ENCODE measurements at regions not wholly inside any gene's neighbourhood (a gene's known extent, or its start where the extent isn't known, plus 50 kb on each side); places are given as distances from the start of the nearest gene placed in this dataset.

DNA sequence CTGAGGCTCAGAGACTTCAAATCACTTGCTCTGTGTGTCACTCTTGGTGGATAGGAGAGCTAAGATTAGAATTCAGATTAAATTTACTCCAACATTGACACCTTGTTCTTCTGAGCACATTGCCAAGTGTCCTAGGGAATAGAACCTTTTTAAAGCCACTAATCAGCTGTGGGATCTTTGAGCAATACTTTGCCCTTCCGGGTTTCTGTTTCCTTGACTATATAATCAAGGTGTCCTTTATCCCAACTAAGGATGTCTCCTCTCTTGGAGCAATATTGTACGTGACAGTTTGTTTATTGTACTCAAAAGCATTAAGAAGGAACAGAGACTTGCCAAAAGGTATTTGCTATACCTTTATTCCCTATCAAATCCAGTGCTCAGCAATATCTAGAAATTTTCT lies 170.9 kb upstream of the CADPS start:
- H3K36me3 ChIP-seq (replicated peaks; ENCODE audit: control insufficient read depth, insufficient read depth, low read length), result no peaks in the 10 kb centered on the region; the same call in 1 of the 2 replicates
- H3K4me3 ChIP-seq (ENCODE audit: insufficient read depth, low read depth, low read length), result no peak overlapping the region
- no peaks in the 10 kb centered on the region for H3K27me3 ChIP-seq (ENCODE audit: control insufficient read depth, insufficient read depth, low read length)
- DNase-seq, result no peak

DNA sequence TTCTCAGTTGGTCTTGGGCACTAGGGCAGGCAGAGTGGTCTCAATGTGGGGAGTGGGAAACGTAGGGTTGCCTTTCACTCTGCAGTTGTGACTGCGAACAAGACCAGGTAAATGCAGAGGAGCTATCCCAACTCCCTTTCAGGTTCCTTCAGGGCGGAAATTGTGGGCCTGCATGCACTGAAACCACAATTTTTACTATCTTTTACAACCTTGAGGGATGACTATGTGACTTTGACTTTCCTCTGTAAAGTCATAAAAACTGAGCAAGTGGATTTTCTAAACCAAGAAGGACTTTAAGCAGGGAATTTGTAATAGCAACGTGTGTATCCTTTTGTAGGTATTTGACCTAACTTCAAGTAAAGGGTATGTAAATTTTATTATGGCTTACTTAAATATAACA lies 171.4 kb upstream of the CADPS start:
- H3K4me3 ChIP-seq (ENCODE audit: insufficient read depth, low read depth, low read length), result no peak overlapping the region
- H3K27me3 ChIP-seq (ENCODE audit: control insufficient read depth, insufficient read depth, low read length), result no peaks in the 10 kb centered on the region
- no peak for DNase-seq
- H3K36me3 ChIP-seq (replicated peaks; ENCODE audit: control insufficient read depth, insufficient read depth, low read length), result no peaks in the 10 kb centered on the region; the same call in 1 of the 2 replicates

DNA sequence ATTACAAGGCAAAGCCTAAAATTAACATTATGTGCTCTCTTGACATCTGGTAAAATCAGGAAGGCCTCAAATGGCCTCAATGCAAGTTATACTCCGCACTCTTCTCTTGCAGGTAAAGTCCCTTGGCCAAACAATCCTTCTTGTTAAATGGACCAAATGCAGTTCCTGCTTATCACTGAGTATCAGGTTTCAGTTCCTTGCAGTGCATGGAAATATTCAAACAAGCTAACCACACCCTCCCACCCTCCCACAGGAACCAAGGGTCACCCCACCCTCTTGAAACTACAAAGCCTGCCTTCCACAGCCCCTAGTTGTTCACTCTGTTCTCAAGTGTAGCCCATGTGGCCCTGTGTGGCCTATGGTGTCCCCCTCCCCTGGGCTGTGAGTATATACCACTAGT lies 171.9 kb upstream of the CADPS start:
- Histone ChIP-seq H3K36me3 (replicated peaks; ENCODE audit: control insufficient read depth, insufficient read depth, low read length) (no peaks in the 10 kb centered on the region; the same call in 1 of the 2 replicates), H3K4me3 (ENCODE audit: insufficient read depth, low read depth, low read length) (no peak overlapping the region)
- no peak for DNase-seq

DNA sequence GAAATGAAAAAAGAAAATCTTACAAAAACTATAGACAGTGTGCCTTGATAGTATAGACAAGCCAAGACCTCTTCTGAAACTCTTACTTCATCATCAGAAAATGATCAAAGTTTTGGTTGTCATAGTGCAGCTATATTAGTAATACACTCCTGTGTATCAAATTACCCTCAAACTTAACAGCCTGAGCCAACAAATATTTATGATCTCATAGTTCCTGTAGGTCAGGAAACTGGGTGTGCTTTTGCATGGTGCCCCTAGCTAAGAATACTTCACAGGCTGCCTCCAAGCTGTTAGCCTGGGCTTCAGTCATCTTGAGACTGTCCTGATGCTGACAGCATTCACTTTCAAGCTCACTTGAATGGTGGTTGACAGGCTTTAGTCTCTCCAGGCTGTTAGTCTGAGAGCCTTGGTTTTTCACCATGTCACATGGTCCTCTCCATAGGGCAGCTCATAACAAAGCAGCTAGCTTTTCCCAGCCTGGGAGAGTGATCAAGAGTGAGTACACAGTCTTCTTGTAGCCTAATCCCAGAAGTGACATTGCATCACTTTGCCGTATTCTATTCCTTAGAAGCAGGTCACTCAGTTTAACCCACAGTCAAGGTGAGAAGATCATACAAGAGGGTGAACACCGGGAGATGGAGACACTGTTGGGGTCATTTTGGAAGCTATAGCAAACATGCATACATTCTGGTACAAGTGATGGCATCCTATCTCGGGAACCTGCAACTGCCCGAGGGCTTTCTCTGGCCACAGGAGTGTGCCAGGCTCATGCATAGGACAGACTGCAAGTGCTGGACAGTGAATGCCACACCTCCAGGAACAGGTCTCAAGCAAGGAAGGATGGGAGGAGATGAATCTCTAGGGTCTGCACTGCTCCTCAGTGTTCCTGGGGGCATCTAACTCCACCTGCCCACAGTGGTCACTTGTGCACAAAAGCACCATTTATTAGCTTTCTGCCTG lies 173.4 kb upstream of the CADPS start:
- H3K4me3 ChIP-seq (ENCODE audit: insufficient read depth, low read depth, low read length), result no peak overlapping the region
- DNase-seq, result no peak
- H3K36me3 ChIP-seq (replicated peaks; ENCODE audit: control insufficient read depth, insufficient read depth, low read length), result no peaks in the 10 kb centered on the region
- H3K27me3 ChIP-seq (ENCODE audit: control insufficient read depth, insufficient read depth, low read length), result no peaks in the 10 kb centered on the region

More for the DNA sequence above, 171.9 kb upstream of the CADPS start:
- no peaks in the 10 kb centered on the region for H3K27me3 ChIP-seq (ENCODE audit: control insufficient read depth, insufficient read depth, low read length)

DNA sequence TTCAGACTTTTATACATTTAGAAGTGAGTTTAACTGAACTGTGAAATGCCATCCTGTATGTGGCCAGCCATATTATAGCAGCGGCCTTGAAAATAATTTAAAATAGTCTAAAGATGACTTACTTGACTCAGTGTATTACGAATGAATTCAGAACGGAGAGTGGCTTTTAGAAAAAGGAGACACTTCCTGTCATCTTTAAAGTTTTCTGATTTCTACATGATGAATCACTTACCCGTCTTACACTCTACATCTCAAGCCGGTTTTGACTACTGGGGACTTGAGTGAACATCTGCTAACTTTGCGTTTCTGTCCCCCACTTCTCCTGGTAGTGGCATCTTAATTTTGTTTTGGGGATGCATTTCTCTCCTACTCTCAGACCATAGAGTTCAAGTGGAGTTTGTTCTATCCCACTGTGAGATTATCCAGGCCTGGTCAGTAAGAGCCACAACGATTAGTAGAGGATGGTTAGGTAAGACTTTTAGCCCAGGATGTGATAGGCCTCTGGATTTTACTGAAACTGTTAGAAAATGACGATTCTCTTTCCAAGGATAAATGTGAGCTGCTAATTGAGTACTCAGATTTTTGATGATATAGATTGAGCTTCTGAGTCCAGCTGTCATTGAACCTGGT lies 175.4 kb upstream of the CADPS start:
- DNase-seq, result no peak
- H3K4me3 ChIP-seq (ENCODE audit: insufficient read depth, low read depth, low read length), result no peak overlapping the region
- no peaks in the 10 kb centered on the region for H3K36me3 ChIP-seq (replicated peaks; ENCODE audit: control insufficient read depth, insufficient read depth, low read length)
- no peaks in the 10 kb centered on the region for H3K27me3 ChIP-seq (ENCODE audit: control insufficient read depth, insufficient read depth, low read length)

DNA sequence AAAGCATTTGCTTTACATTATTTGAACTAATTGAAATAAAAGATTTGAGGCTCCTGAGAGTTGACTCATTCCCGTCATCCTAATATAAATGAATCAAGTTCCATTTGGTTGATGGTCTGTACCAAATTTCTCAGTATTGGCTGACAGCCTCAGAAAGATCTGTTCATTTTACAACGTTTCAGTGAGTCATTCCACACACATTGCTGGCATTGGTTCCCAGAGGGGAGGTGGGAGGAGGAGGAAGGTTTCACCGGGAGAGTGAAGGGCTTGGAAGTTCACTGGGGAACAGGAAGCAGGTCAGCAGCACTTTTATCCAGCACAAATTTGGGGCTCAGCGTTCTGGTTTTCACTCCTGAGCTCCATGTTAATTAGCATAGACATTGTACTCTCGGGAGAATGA lies 176.7 kb upstream of the CADPS start:
- Histone ChIP-seq H3K4me3 (ENCODE audit: insufficient read depth, low read depth, low read length) (no peak overlapping the region), H3K36me3 (replicated peaks; ENCODE audit: control insufficient read depth, insufficient read depth, low read length) (no peaks in the 10 kb centered on the region)
- no peak for DNase-seq

DNA sequence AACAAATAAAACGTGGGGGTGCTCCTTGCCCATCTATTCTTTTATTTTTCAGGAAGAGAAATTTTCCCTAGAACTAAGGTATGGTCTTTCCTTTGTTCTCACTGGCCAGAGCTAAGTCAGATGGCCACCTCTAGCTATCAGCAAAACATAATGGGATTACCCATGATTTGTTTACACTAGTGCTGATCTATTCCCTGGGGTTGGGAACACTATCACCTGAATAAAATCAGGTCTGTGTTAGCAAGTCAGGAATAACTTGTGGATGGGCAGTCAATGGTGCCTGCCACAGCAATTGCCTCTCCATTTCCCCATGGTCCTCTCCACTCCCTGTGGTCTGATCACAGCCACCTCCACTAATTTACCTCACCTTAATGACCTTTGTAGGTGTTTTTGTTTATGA lies 181.7 kb upstream of the CADPS start:
- DNase-seq, result no peak
- Histone ChIP-seq H3K27me3 (ENCODE audit: control insufficient read depth, insufficient read depth, low read length) (no peaks in the 10 kb centered on the region), H3K4me3 (ENCODE audit: insufficient read depth, low read depth, low read length) (no peak overlapping the region), H3K36me3 (replicated peaks; ENCODE audit: control insufficient read depth, insufficient read depth, low read length) (no peaks in the 10 kb centered on the region)

More for the DNA sequence above, 176.7 kb upstream of the CADPS start:
- H3K27me3 ChIP-seq (ENCODE audit: control insufficient read depth, insufficient read depth, low read length), result no peaks in the 10 kb centered on the region

DNA sequence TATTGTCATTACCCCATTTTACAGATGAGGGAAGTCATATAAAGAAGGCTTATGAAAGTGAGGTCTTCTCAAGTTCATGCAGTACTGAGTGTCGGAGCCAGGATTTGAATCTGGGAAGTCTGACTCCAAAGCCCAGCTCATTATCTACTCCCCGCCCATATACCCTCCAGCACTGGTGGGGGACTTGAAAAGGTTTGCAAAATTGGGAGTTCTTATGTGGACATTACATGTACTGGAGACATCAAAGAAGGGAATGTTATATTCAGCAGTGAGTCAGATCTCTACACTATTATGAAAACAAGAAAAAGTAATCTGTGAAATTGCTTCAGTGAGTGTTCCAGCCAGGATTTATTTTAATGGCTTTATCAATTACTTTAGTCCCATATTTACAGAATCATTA lies 185.2 kb upstream of the CADPS start:
- no peak for DNase-seq
- Histone ChIP-seq H3K36me3 (replicated peaks; ENCODE audit: control insufficient read depth, insufficient read depth, low read length) (no peaks in the 10 kb centered on the region), H3K27me3 (ENCODE audit: control insufficient read depth, insufficient read depth, low read length) (no peaks in the 10 kb centered on the region), H3K4me3 (ENCODE audit: insufficient read depth, low read depth, low read length) (no peak overlapping the region)

DNA sequence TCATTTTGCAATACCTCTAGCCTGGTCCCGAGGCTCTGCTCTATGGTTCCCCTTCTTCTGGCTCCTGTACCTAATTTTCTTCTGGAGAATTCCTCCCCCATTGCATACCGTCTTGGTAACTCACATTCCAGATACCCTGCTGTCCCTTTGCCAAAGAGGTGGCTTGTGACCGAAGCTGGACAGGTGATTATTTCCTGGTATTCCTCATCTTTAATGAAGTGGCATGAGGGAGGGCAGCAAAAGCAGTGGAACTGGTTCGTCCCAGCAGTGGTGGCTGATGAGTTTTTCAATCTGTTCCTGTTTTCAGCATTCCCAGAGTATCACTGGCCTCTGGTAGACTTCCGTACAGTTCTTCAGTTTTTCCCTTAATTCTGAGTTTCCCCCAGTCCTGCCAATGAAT lies 186.2 kb upstream of the CADPS start:
- no peak for DNase-seq
- Histone ChIP-seq H3K4me3 (ENCODE audit: insufficient read depth, low read depth, low read length) (no peak overlapping the region), H3K36me3 (replicated peaks; ENCODE audit: control insufficient read depth, insufficient read depth, low read length) (no peaks in the 10 kb centered on the region), H3K27me3 (ENCODE audit: control insufficient read depth, insufficient read depth, low read length) (no peaks in the 10 kb centered on the region)

DNA sequence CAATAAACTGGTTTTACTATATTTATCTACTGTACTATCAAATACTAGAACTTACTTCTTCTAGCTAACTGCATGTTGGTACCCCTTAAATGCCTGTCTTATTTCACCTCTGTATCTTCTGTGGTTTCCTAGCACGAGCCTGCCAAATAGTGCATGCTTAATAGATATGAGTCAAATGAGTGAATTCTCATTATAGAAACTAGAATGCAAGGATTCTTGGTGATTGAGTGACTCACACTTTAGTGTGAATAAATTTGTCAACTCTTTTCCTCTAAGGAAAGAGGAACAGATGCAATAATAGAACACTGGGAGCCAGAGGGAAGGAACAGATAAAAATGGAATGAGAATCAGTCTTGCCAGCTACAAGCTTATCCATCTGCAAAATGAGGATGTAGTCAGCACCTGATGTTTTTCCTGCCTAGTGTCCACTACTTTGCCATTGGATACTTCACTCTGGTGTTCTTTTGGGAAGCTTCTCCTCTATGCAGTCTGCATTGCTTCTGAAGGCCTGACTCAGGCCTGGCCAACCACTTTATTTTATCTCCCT lies 189.1 kb upstream of the CADPS start:
- Histone ChIP-seq H3K4me3 (ENCODE audit: insufficient read depth, low read depth, low read length) (no peak overlapping the region), H3K27me3 (ENCODE audit: control insufficient read depth, insufficient read depth, low read length) (no peaks in the 10 kb centered on the region), H3K36me3 (replicated peaks; ENCODE audit: control insufficient read depth, insufficient read depth, low read length) (no peaks in the 10 kb centered on the region)
- no peak for DNase-seq

DNA sequence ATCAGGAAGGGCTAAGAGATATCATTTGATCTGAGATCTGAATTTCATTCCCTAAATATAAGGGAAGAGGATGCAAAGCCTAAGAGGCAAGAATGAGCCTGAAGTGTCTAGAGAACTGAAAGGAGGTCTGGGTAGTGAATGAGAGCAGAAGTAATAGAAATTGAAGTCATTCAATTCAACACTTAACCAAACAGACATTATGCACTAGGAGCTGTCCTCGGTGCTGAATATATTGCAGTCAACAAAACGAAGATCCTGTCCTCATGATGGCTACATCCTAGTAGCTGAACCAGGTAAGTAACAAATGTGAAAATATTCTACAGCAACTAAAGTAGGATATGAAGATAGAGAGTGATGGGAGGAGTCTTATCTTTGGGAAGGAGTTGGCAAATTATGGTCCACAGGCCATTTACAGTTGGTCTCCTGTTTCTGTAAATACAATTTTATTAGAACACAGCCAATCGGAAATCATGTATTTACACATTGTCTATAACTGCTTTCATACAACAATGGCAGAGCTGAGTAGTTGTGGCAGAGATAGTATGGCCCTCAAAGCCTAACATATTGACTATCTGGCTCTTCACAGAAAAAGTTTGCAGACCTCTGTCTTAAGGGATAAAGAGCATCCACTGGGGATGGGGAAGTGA lies 192.9 kb upstream of the CADPS start:
- Histone ChIP-seq H3K36me3 (replicated peaks; ENCODE audit: control insufficient read depth, insufficient read depth, low read length) (no peaks in the 10 kb centered on the region), H3K27me3 (ENCODE audit: control insufficient read depth, insufficient read depth, low read length) (no peaks in the 10 kb centered on the region), H3K4me3 (ENCODE audit: insufficient read depth, low read depth, low read length) (no peak overlapping the region)
- DNase-seq, result peak; percentile 4

DNA sequence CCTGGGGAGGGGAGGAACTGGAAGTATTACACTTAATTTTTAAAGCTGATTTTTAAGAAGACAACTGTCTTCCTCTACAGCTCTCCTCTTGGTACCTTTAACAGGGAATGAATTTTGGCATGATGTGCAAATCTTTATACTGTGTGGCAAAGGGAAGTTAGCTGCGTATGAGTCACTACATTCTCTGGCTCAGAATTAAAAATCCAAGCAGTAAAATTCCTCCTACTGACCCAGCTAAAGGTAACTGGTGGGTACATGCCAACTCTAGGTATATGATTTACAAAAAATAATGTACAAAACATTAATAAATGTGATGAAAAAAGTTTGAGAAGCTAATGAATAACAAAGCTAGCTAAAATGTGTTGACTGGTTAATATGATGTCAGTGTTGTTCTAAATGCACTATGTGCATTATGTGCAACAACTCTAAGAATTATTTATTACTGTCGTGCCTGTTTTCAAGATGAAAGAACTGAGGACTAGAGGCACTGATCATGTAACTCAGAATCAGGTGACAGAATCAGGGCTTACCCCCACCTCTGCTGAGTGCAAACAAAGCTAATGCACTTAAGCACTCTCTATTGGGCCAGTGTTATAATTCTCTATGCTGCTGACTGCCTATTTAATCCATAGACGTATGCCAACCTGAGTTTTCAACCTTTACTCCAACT lies 194.7 kb upstream of the CADPS start:
- Histone ChIP-seq H3K36me3 (replicated peaks; ENCODE audit: control insufficient read depth, insufficient read depth, low read length) (no peaks in the 10 kb centered on the region), H3K4me3 (ENCODE audit: insufficient read depth, low read depth, low read length) (no peak overlapping the region), H3K27me3 (ENCODE audit: control insufficient read depth, insufficient read depth, low read length) (no peaks in the 10 kb centered on the region)
- DNase-seq, result no peak

DNA sequence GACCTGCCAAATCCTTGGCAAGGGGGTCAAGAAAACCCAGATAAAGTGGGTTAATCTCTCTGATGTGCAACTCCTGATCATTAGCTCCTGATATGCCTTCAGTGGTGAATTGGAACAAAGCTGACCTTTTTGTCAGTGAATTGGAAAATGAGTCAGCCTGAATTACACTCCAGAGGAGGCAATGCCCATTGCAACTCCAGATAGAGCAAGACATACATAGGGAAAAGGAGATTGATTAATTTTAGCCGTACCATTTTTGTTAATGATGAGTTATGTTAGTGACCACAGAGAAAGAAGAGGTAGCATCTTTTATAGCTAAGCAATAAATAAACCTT lies 195.2 kb upstream of the CADPS start:
- no peak overlapping the region for H3K4me3 ChIP-seq (ENCODE audit: insufficient read depth, low read depth, low read length)
- H3K36me3 ChIP-seq (replicated peaks; ENCODE audit: control insufficient read depth, insufficient read depth, low read length), result no peaks in the 10 kb centered on the region
- DNase-seq, result no peak
- H3K27me3 ChIP-seq (ENCODE audit: control insufficient read depth, insufficient read depth, low read length), result no peaks in the 10 kb centered on the region

DNA sequence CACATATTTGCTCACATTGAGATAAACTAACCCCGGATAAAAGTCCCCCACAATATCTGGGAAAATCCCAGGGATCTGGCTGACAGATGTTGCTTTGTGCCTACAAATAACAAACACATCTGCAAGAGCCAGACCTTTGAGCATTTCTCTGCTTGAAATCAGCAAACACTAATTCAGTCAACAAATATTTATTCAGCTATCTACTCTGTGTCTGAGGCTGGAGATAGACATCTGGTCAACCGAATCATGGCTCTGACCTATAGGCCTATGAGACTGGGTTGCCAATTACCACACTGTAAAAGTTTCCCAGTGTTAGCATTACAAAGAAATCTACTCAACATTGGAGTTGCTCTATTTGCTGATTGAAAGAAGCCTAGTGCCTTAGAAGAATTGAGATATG lies 201.1 kb upstream of the CADPS start:
- no peak for DNase-seq
- H3K27me3 ChIP-seq (ENCODE audit: control insufficient read depth, insufficient read depth, low read length), result no peaks in the 10 kb centered on the region
- no peaks in the 10 kb centered on the region for H3K36me3 ChIP-seq (replicated peaks; ENCODE audit: control insufficient read depth, insufficient read depth, low read length)
- no peak overlapping the region for H3K4me3 ChIP-seq (ENCODE audit: insufficient read depth, low read depth, low read length)
